Caco-2 (cell line): ENCODE measurements at regions not wholly inside any gene's neighbourhood (a gene's known extent, or its start where the extent isn't known, plus 50 kb on each side); places are given as distances from the start of the nearest gene placed in this dataset.

Source experiments
- BruUV-seq: library from RNA; stranded (reverse); fragments of 400-500 nt; replicated peaks from 2 replicates; lab custom pipeline; 2021; lab: Mats Ljungman, UMichigan
- CTCF ChIA-PET: fragments of 300-600 bp; sonication (Branson Sonifier 250); formaldehyde crosslinking; loops from one replicate; lab custom pipeline; 2022; ENCODE audit warnings: antibody characterized with exemption; lab: Charles Lee
- POLR2A ChIA-PET: fragments of 300-600 bp; sonication (Branson Sonifier 250); formaldehyde crosslinking; loops from one replicate; lab custom pipeline; 2022; ENCODE audit warnings: antibody characterized with exemption; lab: Charles Lee
- DNase-seq, 2 experiments: peaks; one replicate each; pipeline versions ENCODE4 v3.0.0 to v3.0.0-alpha.2; 2020 to 2022
- H3K27me3 ChIP-seq: replicated peaks from 2 replicates; pipeline ENCODE4 v1.6.0; 2011; ENCODE audit warnings: low read length; ENCODE audit not compliant: control insufficient read depth, insufficient read depth
- H3K36me3 ChIP-seq: 2 replicates; pipeline ENCODE4 v1.5.1; 2011; ENCODE audit warnings: low read length; ENCODE audit not compliant: control insufficient read depth, insufficient read depth
- H3K4me1 ChIP-seq: fragments of 250-450 bp; sonication (Bioruptor Pico); 2 replicates; pipeline ENCODE4 v1.5.1; 2020; ENCODE audit warnings: mild to moderate bottlenecking
- H3K4me3 ChIP-seq: 2 replicates; pipeline ENCODE4 v1.5.1; 2011; ENCODE audit warnings: low read depth, mild to moderate bottlenecking, control low read depth, low read length
- H3K9me3 ChIP-seq: fragments of 250-450 bp; sonication (Bioruptor Pico); 2 replicates; pipeline ENCODE4 v1.5.1; 2020; ENCODE audit warnings: mild to moderate bottlenecking, moderate library complexity
- H3K27ac Mint-ChIP-seq: one replicate; pipeline ENCODE4 v1.8.0; 2022; ENCODE audit warnings: mixed read lengths; ENCODE audit not compliant: unreplicated experiment
- H3K27me3 Mint-ChIP-seq: one replicate; pipeline ENCODE4 v1.8.0; 2022; ENCODE audit warnings: mixed read lengths; ENCODE audit not compliant: insufficient read depth, unreplicated experiment
- H3K36me3 Mint-ChIP-seq: one replicate; pipeline ENCODE4 v1.8.0; 2022; ENCODE audit warnings: mild to moderate bottlenecking, mixed read lengths; ENCODE audit not compliant: insufficient read depth, unreplicated experiment
- H3K4me1 Mint-ChIP-seq: one replicate; pipeline ENCODE4 v1.8.0; 2022; ENCODE audit warnings: low read depth, mixed read lengths; ENCODE audit not compliant: unreplicated experiment
- H3K4me3 Mint-ChIP-seq: one replicate; pipeline ENCODE4 v1.8.0; 2022; ENCODE audit warnings: mild to moderate bottlenecking, moderate library complexity, mixed read lengths; ENCODE audit not compliant: unreplicated experiment
- H3K9me3 Mint-ChIP-seq: one replicate; pipeline ENCODE4 v1.8.0; 2022; ENCODE audit warnings: mixed read lengths; ENCODE audit not compliant: unreplicated experiment
- intact Hi-C: fragments of 100-400 bp; cut with micrococcal nuclease; formaldehyde crosslinking; loops from one replicate; pipeline ENCODE4 v1.10.0; 2022; ENCODE audit not compliant: unreplicated experiment
- TF ChIP-seq, protein P1 (sequence below), 2 experiments: fragments of 200-600 bp in 1 of 2; IDR thresholded peaks; 1 replicate in 1 of 2; 2 replicates in 1 of 2; pipeline versions ENCODE4 v1.5.1 to v1.8.0; 2011 to 2022; ENCODE audit warnings: antibody characterized with exemption in 1 of 2, control low read depth in 1 of 2, inconsistent platforms in 1 of 2, low read depth in 1 of 2, low read length in 1 of 2, mild to moderate bottlenecking in 1 of 2, moderate library complexity in 1 of 2; ENCODE audit not compliant: insufficient read depth in 1 of 2, severe bottlenecking in 1 of 2, unreplicated experiment in 1 of 2

DNA sequence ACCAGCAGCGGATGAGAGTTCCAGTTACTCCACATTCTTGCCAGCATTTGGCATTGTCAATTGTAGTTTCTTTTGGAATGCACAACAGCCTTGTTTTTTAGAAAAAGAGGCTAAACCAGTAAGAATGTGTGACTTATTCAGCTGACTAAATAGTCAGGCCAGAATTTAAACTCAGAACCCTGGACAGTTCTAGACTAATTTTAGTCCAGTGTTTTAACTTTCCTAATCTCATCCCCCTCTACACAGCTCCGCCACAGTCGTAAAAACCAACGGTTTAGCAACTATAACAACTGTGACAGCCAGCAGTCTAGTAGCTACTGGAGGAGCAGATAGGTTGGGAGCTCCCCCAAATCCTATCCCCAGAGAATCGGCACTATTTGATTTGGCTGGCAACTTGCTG, 103.7 kb downstream of the FOXD1 start:
- CTCF ChIA-PET, result no interaction called here
- TF ChIP-seq, protein P1, sequence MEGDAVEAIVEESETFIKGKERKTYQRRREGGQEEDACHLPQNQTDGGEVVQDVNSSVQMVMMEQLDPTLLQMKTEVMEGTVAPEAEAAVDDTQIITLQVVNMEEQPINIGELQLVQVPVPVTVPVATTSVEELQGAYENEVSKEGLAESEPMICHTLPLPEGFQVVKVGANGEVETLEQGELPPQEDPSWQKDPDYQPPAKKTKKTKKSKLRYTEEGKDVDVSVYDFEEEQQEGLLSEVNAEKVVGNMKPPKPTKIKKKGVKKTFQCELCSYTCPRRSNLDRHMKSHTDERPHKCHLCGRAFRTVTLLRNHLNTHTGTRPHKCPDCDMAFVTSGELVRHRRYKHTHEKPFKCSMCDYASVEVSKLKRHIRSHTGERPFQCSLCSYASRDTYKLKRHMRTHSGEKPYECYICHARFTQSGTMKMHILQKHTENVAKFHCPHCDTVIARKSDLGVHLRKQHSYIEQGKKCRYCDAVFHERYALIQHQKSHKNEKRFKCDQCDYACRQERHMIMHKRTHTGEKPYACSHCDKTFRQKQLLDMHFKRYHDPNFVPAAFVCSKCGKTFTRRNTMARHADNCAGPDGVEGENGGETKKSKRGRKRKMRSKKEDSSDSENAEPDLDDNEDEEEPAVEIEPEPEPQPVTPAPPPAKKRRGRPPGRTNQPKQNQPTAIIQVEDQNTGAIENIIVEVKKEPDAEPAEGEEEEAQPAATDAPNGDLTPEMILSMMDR (IDR thresholded peaks at IDR 0.05; ENCODE audit: insufficient read depth in 1 of 2, low read depth in 1 of 2, low read length in 1 of 2, severe bottlenecking in 1 of 2, unreplicated experiment in 1 of 2), result no peak
- peaks cover 10% of the 10 kb centered on the region for H3K27me3 Mint-ChIP-seq

DNA sequence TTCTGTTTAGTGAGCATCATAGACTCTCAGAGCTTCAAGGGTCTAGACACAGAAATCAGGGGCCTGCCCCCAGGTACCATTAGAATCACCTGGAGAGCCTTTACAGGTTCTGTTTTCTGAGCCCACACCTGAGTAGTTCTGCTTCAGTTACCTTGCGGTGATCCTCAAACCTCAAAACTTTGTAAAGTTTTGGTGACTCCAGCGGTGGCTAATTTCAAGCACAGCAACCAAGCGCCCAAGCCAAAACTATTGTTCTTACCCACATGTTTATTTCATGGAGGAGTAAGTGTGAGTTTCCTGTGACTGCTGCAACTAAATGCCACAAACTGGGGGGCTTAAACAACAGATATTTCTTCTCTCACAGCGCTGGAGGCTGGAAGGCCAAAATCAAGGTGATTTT, 108.9 kb downstream of the FOXD1 start:
- Mint-ChIP-seq H3K27me3 (peaks cover 18% of the 10 kb centered on the region), H3K4me3 (no peak overlapping the region), H3K27ac (no peak overlapping the region), H3K9me3 (no peaks in the 10 kb centered on the region), H3K36me3 (no peaks in the 10 kb centered on the region), H3K4me1 (no peaks in the 10 kb centered on the region)
- no TSS peak for BruUV-seq
- Histone ChIP-seq H3K27me3 (no peaks in the 10 kb centered on the region), H3K36me3 (no peaks in the 10 kb centered on the region), H3K9me3 (no peaks in the 10 kb centered on the region), H3K4me3 (no peak overlapping the region), H3K4me1 (no peaks in the 10 kb centered on the region)
- POLR2A ChIA-PET, result no interaction called here
- TF ChIP-seq, protein P1 (IDR thresholded peaks at IDR 0.05; ENCODE audit: insufficient read depth in 1 of 2, low read depth in 1 of 2, low read length in 1 of 2, severe bottlenecking in 1 of 2, unreplicated experiment in 1 of 2), result no peak
- intact Hi-C loops, result no loop called here
- DNase-seq, result no peak
- CTCF ChIA-PET, result no interaction called here

More for the DNA sequence above, 103.7 kb downstream of the FOXD1 start:
- Histone ChIP-seq H3K4me3 (no peak overlapping the region), H3K36me3 (no peaks in the 10 kb centered on the region; the same call in 1 of the 2 replicates), H3K9me3 (peaks cover 15% of the 10 kb centered on the region), H3K4me1 (no peaks in the 10 kb centered on the region), H3K27me3 (no peaks in the 10 kb centered on the region; the same call in 1 of the 2 replicates)
- no TSS peak for BruUV-seq
- Mint-ChIP-seq H3K4me1 (no peaks in the 10 kb centered on the region), H3K4me3 (no peak overlapping the region), H3K36me3 (no peaks in the 10 kb centered on the region), H3K27ac (no peak overlapping the region), H3K9me3 (peaks cover 29% of the 10 kb centered on the region)
- DNase-seq, result no peak
- POLR2A ChIA-PET, result no interaction called here
- intact Hi-C loops, result no loop called here

DNA sequence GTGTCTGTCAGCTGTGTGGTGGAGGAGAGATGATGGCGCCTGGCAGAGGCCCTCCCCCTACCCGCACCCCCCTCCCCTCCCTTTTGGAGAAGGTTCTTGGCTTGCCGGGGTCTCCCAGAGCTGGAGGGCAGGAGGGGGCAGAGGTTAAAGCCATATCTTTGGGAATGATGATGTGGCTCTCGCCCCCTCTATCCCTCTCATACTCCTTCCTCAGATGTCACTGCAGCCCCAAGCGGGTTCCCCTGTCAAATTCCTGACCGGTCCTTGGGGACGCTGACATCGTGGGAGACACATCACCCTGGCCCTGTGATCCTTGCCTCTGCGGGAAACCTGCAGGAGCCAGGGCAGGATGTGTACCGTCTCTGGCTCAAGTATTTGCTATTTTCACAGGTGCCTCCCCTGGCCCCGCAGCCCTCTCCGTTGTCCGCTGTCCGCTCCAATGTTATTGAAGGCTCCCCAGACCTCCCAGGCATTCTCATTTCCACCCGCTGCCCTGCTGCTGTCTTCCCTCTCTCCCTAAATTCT, 109.5 kb downstream of the FOXD1 start:
- no peaks in the 10 kb centered on the region for H3K9me3 Mint-ChIP-seq
- H3K4me1 ChIP-seq, result no peaks in the 10 kb centered on the region
- DNase-seq, result no peak
- H3K36me3 ChIP-seq, result no peaks in the 10 kb centered on the region
- intact Hi-C loops, result no loop called here
- H3K4me1 Mint-ChIP-seq, result no peaks in the 10 kb centered on the region
- H3K27ac Mint-ChIP-seq, result no peak overlapping the region
- H3K4me3 Mint-ChIP-seq, result no peak overlapping the region
- BruUV-seq, result no TSS peak
- peaks cover 19% of the 10 kb centered on the region for H3K27me3 Mint-ChIP-seq
- no peaks in the 10 kb centered on the region for H3K36me3 Mint-ChIP-seq
- ChIA-PET POLR2A (no interaction called here), CTCF (no interaction called here)
- H3K9me3 ChIP-seq, result no peaks in the 10 kb centered on the region
- TF ChIP-seq, protein P1 (IDR thresholded peaks at IDR 0.05; ENCODE audit: insufficient read depth in 1 of 2, low read depth in 1 of 2, low read length in 1 of 2, severe bottlenecking in 1 of 2, unreplicated experiment in 1 of 2), result no peak
- H3K27me3 ChIP-seq, result no peaks in the 10 kb centered on the region
- no peak overlapping the region for H3K4me3 ChIP-seq
